ENCODE measurements at regions not wholly inside any gene's neighbourhood (a gene's known extent, or its start where the extent isn't known, plus 50 kb on each side); places are given as distances from the start of the nearest gene placed in this dataset.
"Not testable (repeated sequence)": the region's sequence is repeated elsewhere in the genome, so short reads cannot be mapped to it uniquely, and the experiment has no call there.

GRCh38 chr9:87383344-87384150, 114.1 kb upstream of the DAPK1 start:
- Histone ChIP-seq H3K36me3 (ENCODE audit: control insufficient read depth, insufficient read depth, low read length) (no peaks in the 10 kb centered on the region), H3K79me2 (no peaks in the 10 kb centered on the region), H3K27me3 (ENCODE audit: control insufficient read depth, insufficient read depth, low read length) (no peaks in the 10 kb centered on the region), H3K9ac (no peak overlapping the region), H3K27ac (no peak overlapping the region), H3K4me1 (no peaks in the 10 kb centered on the region), H3K4me2 (ENCODE audit: low read length) (no peak overlapping the region), H2AFZ (no peak overlapping the region), H3K4me3 (ENCODE audit: low read depth, low read length) (no peak overlapping the region), H3K9me3 (ENCODE audit: control insufficient read depth, low read length) (no peaks in the 10 kb centered on the region)
- no peak for TF ChIP-seq CTCF (IDR thresholded peaks at IDR 0.05)

GRCh38 chr9:87386490-87387025, 111.1 kb upstream of the DAPK1 start:
- H3K9ac ChIP-seq = no peak overlapping the region

DNA sequence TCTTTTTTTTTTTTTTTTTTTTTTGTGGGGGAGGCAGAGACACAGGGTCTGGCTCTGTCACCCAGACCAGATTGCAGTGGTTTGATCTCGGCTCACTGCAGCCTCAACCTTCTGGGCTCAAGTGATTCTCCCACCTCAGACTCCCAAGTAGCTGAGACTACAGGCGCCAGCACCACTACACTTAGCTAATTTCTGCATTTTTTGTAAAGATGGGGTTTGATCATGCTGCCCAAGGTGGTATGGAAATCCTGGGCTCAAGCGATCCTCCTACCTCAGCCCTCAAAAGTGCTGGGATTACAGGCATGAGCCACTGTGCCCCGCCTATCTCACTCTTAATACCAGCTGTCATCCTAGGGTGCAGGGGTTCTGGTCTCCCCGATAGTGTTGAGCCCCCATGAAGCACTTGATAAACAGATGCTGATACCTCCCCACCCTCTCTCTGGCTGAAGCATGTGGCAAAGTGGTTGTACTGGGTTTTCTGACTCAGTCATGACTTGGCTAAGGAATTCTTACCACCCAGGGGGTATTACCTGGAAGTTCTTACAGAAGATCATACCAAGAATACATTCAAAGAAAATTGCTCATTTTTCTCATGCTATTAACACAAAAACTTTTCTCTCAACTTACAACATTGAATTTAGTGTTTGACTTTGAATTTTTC, 110.2 kb upstream of the DAPK1 start:
- Histone ChIP-seq H3K36me3 (ENCODE audit: control insufficient read depth, insufficient read depth, low read length) (no peaks in the 10 kb centered on the region), H3K9me3 (ENCODE audit: control insufficient read depth, low read length) (no peaks in the 10 kb centered on the region), H3K4me1 (no peaks in the 10 kb centered on the region), H3K9ac (no peak overlapping the region), H3K27me3 (ENCODE audit: control insufficient read depth, insufficient read depth, low read length) (no peaks in the 10 kb centered on the region), H3K79me2 (no peaks in the 10 kb centered on the region), H3K4me2 (ENCODE audit: low read length) (no peak overlapping the region), H3K4me3 (ENCODE audit: low read depth, low read length) (no peak overlapping the region), H3K27ac (no peak overlapping the region), H2AFZ (no peak overlapping the region)
- TF ChIP-seq CTCF (IDR thresholded peaks at IDR 0.05) = no peak

More at GRCh38 chr9:87386490-87387025, 111.1 kb upstream of the DAPK1 start:
- H3K27ac ChIP-seq = no peak overlapping the region
- no peaks in the 10 kb centered on the region for H3K4me1 ChIP-seq
- no peak overlapping the region for H2AFZ ChIP-seq
- H3K27me3 ChIP-seq (ENCODE audit: control insufficient read depth, insufficient read depth, low read length) = no peaks in the 10 kb centered on the region
- TF ChIP-seq CTCF (IDR thresholded peaks at IDR 0.05) = no peak
- no peaks in the 10 kb centered on the region for H3K36me3 ChIP-seq (ENCODE audit: control insufficient read depth, insufficient read depth, low read length)
- no peak overlapping the region for H3K4me2 ChIP-seq (ENCODE audit: low read length)
- no peaks in the 10 kb centered on the region for H3K79me2 ChIP-seq
- no peaks in the 10 kb centered on the region for H3K9me3 ChIP-seq (ENCODE audit: control insufficient read depth, low read length)
- H3K4me3 ChIP-seq (ENCODE audit: low read depth, low read length) = no peak overlapping the region

DNA sequence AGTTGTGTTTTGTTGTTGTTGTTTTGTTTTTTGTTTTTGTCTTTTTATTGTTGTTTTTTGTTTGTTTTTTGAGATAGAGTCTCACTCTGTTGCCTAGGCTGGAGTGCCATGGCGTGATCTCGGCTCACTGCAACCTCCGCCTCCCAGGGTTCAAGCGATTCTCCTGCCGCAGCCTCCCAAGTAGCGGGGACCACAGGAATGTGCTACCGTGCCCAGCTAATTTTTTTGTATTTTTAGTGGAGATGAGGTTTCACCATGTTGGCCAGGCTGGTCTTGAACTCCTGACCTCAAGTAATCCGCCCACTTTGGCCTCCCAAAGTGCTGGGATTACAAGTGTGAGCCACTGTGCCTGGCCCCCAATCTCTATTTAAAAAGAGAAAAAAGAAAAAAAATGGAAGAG, 109.0 kb upstream of the DAPK1 start:
- not testable (repeated sequence) for H3K27me3 ChIP-seq (ENCODE audit: control insufficient read depth, insufficient read depth, low read length); H3K9ac ChIP-seq

GRCh38 chr9:87389936-87390335, 107.7 kb upstream of the DAPK1 start:
- H3K36me3 ChIP-seq (ENCODE audit: control insufficient read depth, insufficient read depth, low read length) = no peaks in the 10 kb centered on the region
- H3K4me2 ChIP-seq (ENCODE audit: low read length) = no peak overlapping the region
- H3K4me1 ChIP-seq = no peaks in the 10 kb centered on the region
- H3K27ac ChIP-seq = no peak overlapping the region
- no peak overlapping the region for H3K9ac ChIP-seq
- no peaks in the 10 kb centered on the region for H3K79me2 ChIP-seq
- H3K4me3 ChIP-seq (ENCODE audit: low read depth, low read length) = no peak overlapping the region
- no peaks in the 10 kb centered on the region for H3K9me3 ChIP-seq (ENCODE audit: control insufficient read depth, low read length)
- TF ChIP-seq CTCF (IDR thresholded peaks at IDR 0.05) = no peak
- H2AFZ ChIP-seq = no peak overlapping the region
- no peaks in the 10 kb centered on the region for H3K27me3 ChIP-seq (ENCODE audit: control insufficient read depth, insufficient read depth, low read length)

More for the DNA sequence above, 109.0 kb upstream of the DAPK1 start:
- not testable (repeated sequence) for H3K4me1 ChIP-seq; H2AFZ ChIP-seq; H3K79me2 ChIP-seq; H3K9me3 ChIP-seq (ENCODE audit: control insufficient read depth, low read length); H3K4me2 ChIP-seq (ENCODE audit: low read length); H3K36me3 ChIP-seq (ENCODE audit: control insufficient read depth, insufficient read depth, low read length); H3K27ac ChIP-seq; H3K4me3 ChIP-seq (ENCODE audit: low read depth, low read length)
